Tibial nerve (tissue), 4 donors: ENCODE measurements at regions not wholly inside any gene's neighbourhood (a gene's known extent, or its start where the extent isn't known, plus 50 kb on each side); places are given as distances from the start of the nearest gene placed in this dataset.
"Not testable (repeated sequence)": the region's sequence is repeated elsewhere in the genome, so short reads cannot be mapped to it uniquely, and the experiment has no call there.

ENCODE experiments used
- DNase-seq, 2 donors: peaks; one replicate each; pipeline ENCODE4 v3.0.0-alpha.2; 2019; ENCODE audit warnings: low spot score in 2 of 2
- H3K27ac ChIP-seq, 4 donors: fragments of 200-600 bp; sonication (generic) in 3 of 4; one replicate each; pipeline ENCODE4 v1.5.1; 2017 to 2019; ENCODE audit warnings: mild to moderate bottlenecking in 1 of 4
- H3K27me3 ChIP-seq, 2 donors: fragments of 200-600 bp; sonication (generic) in 1 of 2; one replicate each; pipeline versions ENCODE4 v1.5.1 to v1.6.0; 2017 to 2019
- H3K36me3 ChIP-seq, 3 donors: fragments of 200-600 bp; sonication (generic); one replicate each; pipeline ENCODE4 v1.5.1; 2018 to 2019
- H3K4me1 ChIP-seq, 4 donors: fragments of 200-600 bp; sonication (generic) in 3 of 4; one replicate each; pipeline ENCODE4 v1.5.1; 2017 to 2019
- H3K4me3 ChIP-seq, 4 donors: fragments of 200-600 bp; sonication (generic) in 3 of 4; one replicate each; pipeline ENCODE4 v1.5.1; 2017 to 2019; ENCODE audit warnings: mild to moderate bottlenecking in 1 of 4, moderate library complexity in 1 of 4
- H3K9me3 ChIP-seq, 4 donors: fragments of 200-600 bp; sonication (generic) in 3 of 4; one replicate each; pipeline ENCODE4 v1.5.1; 2017 to 2019
- EP300 ChIP-seq, 2 donors: sonication (generic); formaldehyde crosslinking; IDR thresholded peaks; one replicate each; pipeline ENCODE4 v1.6.1; 2017; ENCODE audit warnings: antibody characterized with exemption in 2 of 2, mild to moderate bottlenecking in 1 of 2
- POLR2A ChIP-seq, 2 donors: fragments of 450-650 bp; IDR thresholded peaks; one replicate each; pipeline ENCODE4 v1.6.1; 2017; ENCODE audit warnings: antibody characterized with exemption in 2 of 2, mild to moderate bottlenecking in 2 of 2, moderate library complexity in 2 of 2
- WGBS, 2 donors: methylation state at CpG; one replicate each; pipeline ENCODE4 v1.1.5; 2018; 5-methylcytosine and 5-hydroxymethylcytosine counted together
- TF ChIP-seq, protein P1 (sequence below), 5 experiments: fragments of 200-600 bp in 3 of 5; fragments of 450-650 bp in 2 of 5; sonication (generic) in 3 of 5; IDR thresholded peaks; one replicate each; pipeline ENCODE4 v1.5.1; 2016 to 2019; ENCODE audit warnings: antibody characterized with exemption in 5 of 5, mild to moderate bottlenecking in 3 of 5, moderate library complexity in 2 of 5

DNA sequence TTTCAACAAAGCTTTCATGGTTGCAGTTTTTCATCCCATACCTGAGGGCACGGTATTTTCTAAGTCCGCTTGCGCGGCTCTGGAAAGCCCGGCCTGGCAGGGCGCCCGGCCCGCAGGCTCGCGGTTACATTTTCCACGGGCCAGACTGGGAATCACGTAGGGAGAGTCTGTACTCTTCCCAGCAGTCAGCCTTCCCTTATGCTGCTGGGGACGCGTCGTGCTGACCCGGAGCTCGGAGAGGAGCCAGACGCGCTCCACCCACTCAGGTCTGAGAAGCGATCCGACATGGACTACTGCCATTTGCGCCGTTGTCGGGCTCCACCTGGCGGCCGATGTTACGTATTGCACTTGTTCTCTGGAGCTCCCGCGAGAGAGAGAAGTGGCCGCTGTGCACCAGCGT, 435.9 kb downstream of the SPATA31A1 start:
- DNase-seq = peak; percentile 13 to 22
- TF ChIP-seq, protein P1, sequence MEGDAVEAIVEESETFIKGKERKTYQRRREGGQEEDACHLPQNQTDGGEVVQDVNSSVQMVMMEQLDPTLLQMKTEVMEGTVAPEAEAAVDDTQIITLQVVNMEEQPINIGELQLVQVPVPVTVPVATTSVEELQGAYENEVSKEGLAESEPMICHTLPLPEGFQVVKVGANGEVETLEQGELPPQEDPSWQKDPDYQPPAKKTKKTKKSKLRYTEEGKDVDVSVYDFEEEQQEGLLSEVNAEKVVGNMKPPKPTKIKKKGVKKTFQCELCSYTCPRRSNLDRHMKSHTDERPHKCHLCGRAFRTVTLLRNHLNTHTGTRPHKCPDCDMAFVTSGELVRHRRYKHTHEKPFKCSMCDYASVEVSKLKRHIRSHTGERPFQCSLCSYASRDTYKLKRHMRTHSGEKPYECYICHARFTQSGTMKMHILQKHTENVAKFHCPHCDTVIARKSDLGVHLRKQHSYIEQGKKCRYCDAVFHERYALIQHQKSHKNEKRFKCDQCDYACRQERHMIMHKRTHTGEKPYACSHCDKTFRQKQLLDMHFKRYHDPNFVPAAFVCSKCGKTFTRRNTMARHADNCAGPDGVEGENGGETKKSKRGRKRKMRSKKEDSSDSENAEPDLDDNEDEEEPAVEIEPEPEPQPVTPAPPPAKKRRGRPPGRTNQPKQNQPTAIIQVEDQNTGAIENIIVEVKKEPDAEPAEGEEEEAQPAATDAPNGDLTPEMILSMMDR (IDR thresholded peaks at IDR 0.05) = peak in 1 of 5 experiments; percentile 19
- not testable (repeated sequence) for H3K36me3 ChIP-seq, H3K4me1 ChIP-seq, H3K27ac ChIP-seq, H3K9me3 ChIP-seq, H3K27me3 ChIP-seq
- peak overlapping the region in 2 of 4 donors; percentile 35 to 48 for H3K4me3 ChIP-seq
- 4 to 13% methylated on average over 19 to 21 of the region's 31 CpGs for WGBS, 2 donors

DNA sequence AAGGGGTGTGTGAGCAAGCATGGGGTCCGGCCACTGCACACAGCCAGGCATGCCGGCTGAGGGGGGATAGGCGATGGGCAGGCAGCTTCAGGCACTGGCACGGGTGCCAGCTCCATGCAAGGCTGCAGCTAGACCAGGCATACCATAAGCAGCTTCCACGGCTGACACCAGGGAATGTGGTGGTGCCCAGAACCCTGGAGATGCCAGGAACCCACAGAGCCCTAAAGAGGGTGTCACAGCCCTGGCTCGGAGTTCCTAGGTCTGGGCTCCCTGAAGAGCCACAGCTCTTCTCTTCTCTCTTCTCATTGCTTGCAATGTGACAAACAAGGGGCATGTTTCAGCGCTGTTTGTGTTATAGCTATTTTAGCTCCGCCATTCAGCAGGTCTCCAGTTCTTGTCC, 442.5 kb downstream of the SPATA31A1 start:
- no CpG with 5 or more reads among the region's 8 CpGs for WGBS, 2 donors
- H3K9me3 ChIP-seq, H3K27me3 ChIP-seq, DNase-seq, H3K4me1 ChIP-seq, H3K4me3 ChIP-seq, H3K36me3 ChIP-seq, H3K27ac ChIP-seq: not testable (repeated sequence)

DNA sequence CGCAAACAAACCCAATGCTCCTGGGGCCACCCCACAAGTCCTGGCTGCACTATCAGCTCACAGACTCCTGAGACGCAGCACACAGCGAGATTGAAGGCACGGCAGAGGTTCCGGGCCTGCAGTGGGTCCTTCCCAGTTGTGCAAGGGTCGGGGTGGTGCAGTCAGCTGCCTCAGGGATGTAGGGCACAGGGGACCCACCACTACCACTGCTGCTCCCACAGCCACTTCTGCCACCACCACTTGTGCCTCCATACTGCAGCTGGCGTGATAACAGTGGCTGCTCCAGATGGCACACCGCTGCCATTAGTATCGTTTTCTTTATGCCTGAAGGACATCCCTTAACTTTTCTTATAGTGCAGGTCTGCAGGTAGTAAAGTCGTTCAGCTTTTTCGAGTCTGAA, 443.8 kb downstream of the SPATA31A1 start:
- not testable (repeated sequence) for H3K4me3 ChIP-seq, H3K27me3 ChIP-seq, H3K9me3 ChIP-seq, H3K4me1 ChIP-seq, H3K27ac ChIP-seq, DNase-seq, H3K36me3 ChIP-seq
- 98 to 100% methylated on average over 3 to 4 of the region's 11 CpGs for WGBS, 2 donors

DNA sequence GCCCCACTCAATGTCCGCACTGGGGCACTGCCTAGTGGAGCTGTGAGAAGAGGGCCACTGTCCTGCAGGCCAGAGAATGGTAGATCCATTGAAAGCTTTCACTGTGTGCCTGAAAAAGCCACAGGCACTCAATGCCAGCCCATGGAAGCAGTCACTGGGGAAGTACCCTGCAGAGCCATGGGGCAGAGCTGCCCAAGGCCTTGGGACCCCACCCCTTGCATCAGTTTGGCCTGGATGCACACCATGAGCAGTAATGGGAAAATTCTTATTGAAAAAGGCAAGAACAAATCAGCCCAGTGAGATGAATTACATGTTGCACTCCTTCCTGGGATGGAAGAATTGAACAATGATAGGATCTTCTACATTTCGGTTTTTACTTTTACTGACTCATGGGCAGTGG, 447.1 kb downstream of the SPATA31A1 start:
- not testable (repeated sequence) for H3K4me3 ChIP-seq, H3K36me3 ChIP-seq, H3K27ac ChIP-seq, DNase-seq, H3K9me3 ChIP-seq, H3K4me1 ChIP-seq, H3K27me3 ChIP-seq
- no CpG with 5 or more reads among the region's 2 CpGs for WGBS, 2 donors

DNA sequence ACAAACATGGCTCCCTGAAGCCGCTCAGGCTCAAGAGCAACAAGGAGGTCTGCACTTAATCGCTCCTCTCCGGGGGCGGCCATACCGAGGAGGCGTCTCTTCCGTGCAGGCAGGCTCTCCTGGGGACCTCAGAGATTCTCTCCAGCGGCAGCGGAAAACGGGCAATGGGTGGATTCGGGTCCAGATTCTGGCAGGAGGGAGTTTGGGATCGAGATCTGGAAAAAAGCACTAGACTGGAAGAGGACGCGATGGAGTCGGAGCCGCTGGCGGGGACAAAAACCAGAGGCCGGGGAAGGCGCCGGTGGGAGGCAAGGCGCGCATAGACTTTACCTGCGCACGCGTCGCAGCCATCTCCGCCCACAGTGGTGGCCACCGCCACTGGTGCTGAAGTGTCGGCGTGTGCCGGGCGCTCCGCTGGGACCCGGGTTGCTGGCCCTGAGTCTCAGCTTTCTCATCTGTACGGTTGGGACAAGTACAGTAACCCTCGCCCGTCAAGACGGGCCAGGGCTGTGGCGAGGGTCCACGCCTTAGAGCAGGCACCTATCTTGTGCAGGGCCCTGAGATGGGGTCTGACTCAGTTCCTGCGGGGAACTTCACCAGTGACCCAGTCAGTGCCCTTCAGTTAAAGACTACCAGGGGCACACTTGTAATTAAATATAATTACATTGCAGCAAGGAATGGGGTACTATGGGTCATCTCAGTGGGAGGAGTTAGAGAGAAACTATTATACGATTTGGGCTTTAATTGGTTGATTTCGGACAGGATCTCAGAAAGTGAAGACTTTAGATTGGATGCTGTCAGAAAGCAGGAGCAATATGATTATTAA, 454.1 kb downstream of the SPATA31A1 start:
- DNase-seq = peak; percentile 34 to 46
- not testable (repeated sequence) for H3K27me3 ChIP-seq, H3K4me1 ChIP-seq, H3K9me3 ChIP-seq, H3K36me3 ChIP-seq
- TF ChIP-seq POLR2A (IDR thresholded peaks at IDR 0.05) = peak in 1 of 2 donors; percentile 15
- TF ChIP-seq EP300 (IDR thresholded peaks at IDR 0.05) = peak in 1 of 2 donors; percentile 53
- WGBS, 2 donors = 1 to 2% methylated on average over 39 to 40 of the region's 43 CpGs
- Histone ChIP-seq H3K27ac (peak overlapping the region; percentile 54 to 97 (median 88)), H3K4me3 (peak overlapping the region; percentile 36 to 76 (median 60))

DNA sequence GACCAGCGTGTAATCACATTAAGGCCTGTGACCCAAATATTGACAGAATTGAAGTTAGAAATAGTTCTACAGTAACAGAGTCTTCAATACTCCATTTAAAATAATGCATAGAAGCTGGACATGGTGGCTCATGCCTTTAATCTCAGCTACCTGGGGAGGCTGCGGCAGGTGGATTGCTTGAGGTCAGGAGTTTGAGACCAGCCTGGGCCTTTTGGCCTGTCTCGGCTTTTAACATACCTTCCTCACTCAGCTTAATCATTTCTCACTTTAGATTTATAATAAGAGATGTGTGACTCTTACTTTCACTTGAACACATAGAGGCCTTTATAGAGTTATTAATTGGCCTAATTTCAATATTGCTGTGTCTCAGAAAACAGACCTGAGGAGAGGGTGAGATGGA, 454.9 kb downstream of the SPATA31A1 start:
- 94% methylated on average over 2 of the region's 3 CpGs; no CpG with 5 or more reads in 1 of the 2 donors for WGBS, 2 donors

DNA sequence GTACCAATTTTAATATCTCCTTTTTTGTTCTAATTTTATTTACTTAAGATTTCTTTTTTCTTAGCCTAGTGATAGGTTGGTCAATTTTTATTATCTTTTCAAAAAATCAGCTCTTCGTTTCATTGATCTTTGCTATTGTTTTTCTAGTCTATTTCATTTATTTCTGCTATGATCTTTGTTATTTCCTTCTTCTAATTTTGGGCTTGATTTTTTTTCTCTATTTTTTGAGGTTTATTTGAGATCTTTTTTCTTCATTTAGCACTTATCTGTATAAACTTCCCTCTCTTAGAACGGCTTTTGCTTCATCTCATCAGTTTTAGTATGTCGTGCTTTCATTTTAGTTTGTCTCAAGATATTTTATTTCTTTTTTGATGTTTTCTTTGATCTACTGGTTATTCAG, 456.1 kb downstream of the SPATA31A1 start:
- DNase-seq, H3K9me3 ChIP-seq, H3K4me3 ChIP-seq, H3K27ac ChIP-seq, H3K4me1 ChIP-seq, H3K36me3 ChIP-seq, H3K27me3 ChIP-seq: not testable (repeated sequence)
- 95 to 96% methylated on average over 3 of the region's 3 CpGs for WGBS, 2 donors

More for the DNA sequence above, 454.9 kb downstream of the SPATA31A1 start:
- H3K4me1 ChIP-seq, H3K9me3 ChIP-seq, H3K4me3 ChIP-seq, H3K36me3 ChIP-seq, H3K27me3 ChIP-seq, DNase-seq, H3K27ac ChIP-seq: not testable (repeated sequence)

DNA sequence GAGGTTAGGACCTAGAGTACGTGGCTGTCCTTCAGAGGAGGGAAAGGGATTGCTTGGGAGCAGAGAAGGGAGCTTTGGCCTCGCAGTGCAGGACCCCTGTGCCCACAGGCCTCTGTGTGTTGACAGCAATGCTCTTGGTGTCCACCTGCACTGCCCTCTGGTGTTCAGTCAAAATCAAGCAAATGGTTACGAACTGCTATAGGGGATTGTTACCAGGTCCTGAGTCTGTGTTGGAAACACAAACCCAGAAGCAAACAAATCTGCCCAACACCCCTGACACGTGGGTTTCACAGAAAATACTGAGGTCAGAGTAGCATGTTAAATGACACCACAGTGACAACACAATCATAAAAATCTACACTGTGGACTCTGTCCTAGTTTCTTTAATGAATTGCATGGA, 473.0 kb downstream of the SPATA31A1 start:
- H3K4me3 ChIP-seq, H3K27ac ChIP-seq, DNase-seq, H3K36me3 ChIP-seq, H3K9me3 ChIP-seq, H3K27me3 ChIP-seq, H3K4me1 ChIP-seq: not testable (repeated sequence)
- WGBS, 2 donors = 43 to 51% methylated on average over 4 of the region's 4 CpGs
- TF ChIP-seq, protein P1 (IDR thresholded peaks at IDR 0.05) = peak in 1 of 5 experiments; percentile 6
